H1 (cell line): ENCODE measurements at regions not wholly inside any gene's neighbourhood (a gene's known extent, or its start where the extent isn't known, plus 50 kb on each side); places are given as distances from the start of the nearest gene placed in this dataset.

Experiments used
- CTCF ChIA-PET: fragments of 300-600 bp; sonication (Branson Sonifier 250); formaldehyde crosslinking; loops from one replicate; lab custom pipeline; 2021; ENCODE audit not compliant: partially characterized antibody; lab: Charles Lee
- POLR2A ChIA-PET: fragments of 300-600 bp; sonication (Branson Sonifier 250); formaldehyde crosslinking; loops from one replicate; lab custom pipeline; 2021; ENCODE audit warnings: inconsistent platforms; ENCODE audit not compliant: partially characterized antibody; lab: Charles Lee
- DNase-seq, 2 experiments: peaks; one replicate each; pipeline versions ENCODE4 v3.0.0 to v3.0.0-alpha.2; 2010 to 2022; ENCODE audit warnings: low spot score in 2 of 2, low read depth in 1 of 2, mixed read lengths in 1 of 2
- FAIRE-seq: peaks from 2 replicates; lab custom pipeline; 2011; peaks lifted over from hg19 to GRCh38; lab: Jason Lieb, UNC
- H2AFZ ChIP-seq: 2 replicates; pipeline ENCODE4 v1.8.1; 2012; ENCODE audit warnings: low read length, inconsistent platforms
- H2AK5ac ChIP-seq: 2 replicates; pipeline ENCODE4 v1.6.1; 2013; ENCODE audit warnings: low read depth, low read length
- H2BK120ac ChIP-seq: replicated peaks from 2 replicates; pipeline ENCODE3; 2013; ENCODE audit warnings: low read depth, low read length, inconsistent platforms
- H2BK12ac ChIP-seq: 2 replicates; pipeline ENCODE4 v1.6.1; 2013; ENCODE audit warnings: low read depth, low read length
- H2BK15ac ChIP-seq: 2 replicates; pipeline ENCODE4 v1.6.1; 2013; ENCODE audit warnings: low read length
- H2BK20ac ChIP-seq: 2 replicates; pipeline ENCODE4 v1.6.1; 2013; ENCODE audit warnings: low read length
- H2BK5ac ChIP-seq: 2 replicates; pipeline ENCODE4 v1.6.1; 2013; ENCODE audit warnings: low read depth, low read length
- H3K14ac ChIP-seq: 2 replicates; pipeline ENCODE4 v1.6.1; 2013; ENCODE audit warnings: inconsistent platforms; ENCODE audit not compliant: insufficient read length
- H3K18ac ChIP-seq: 2 replicates; pipeline ENCODE4 v1.6.1; 2013; ENCODE audit warnings: low read length; ENCODE audit errors: extremely low read depth
- H3K23ac ChIP-seq: 2 replicates; pipeline ENCODE4 v1.6.1; 2013; ENCODE audit warnings: inconsistent platforms; ENCODE audit not compliant: insufficient read length
- H3K23me2 ChIP-seq: 2 replicates; pipeline ENCODE4 v1.6.1; 2013; ENCODE audit warnings: low read depth, low read length
- H3K27ac ChIP-seq: 2 replicates; pipeline ENCODE4 v1.6.1; 2011; ENCODE audit warnings: low read depth, low read length, inconsistent platforms
- H3K27me3 ChIP-seq, 4 experiments: replicated peaks in 1 of 4; 1 replicate in 1 of 4; 2 replicates in 3 of 4; pipeline versions ENCODE4 v1.6.1 to v1.8.1; 2011 to 2013; ENCODE audit warnings: low read length in 3 of 4, mild to moderate bottlenecking in 3 of 4, inconsistent platforms in 2 of 4, mixed read lengths in 2 of 4, moderate library complexity in 1 of 4; ENCODE audit not compliant: control insufficient read depth in 3 of 4, insufficient read depth in 3 of 4; ENCODE audit errors: extremely low read depth in 1 of 4
- H3K36me3 ChIP-seq, 4 experiments: 2 replicates each; pipeline versions ENCODE4 v1.6.1 to v1.8.1; 2011 to 2013; ENCODE audit warnings: mild to moderate bottlenecking in 4 of 4, low read length in 3 of 4, moderate library complexity in 2 of 4, control low read depth in 1 of 4, inconsistent platforms in 1 of 4; ENCODE audit not compliant: insufficient read depth in 4 of 4, control insufficient read depth in 2 of 4
- H3K4ac ChIP-seq: replicated peaks from 2 replicates; pipeline ENCODE3; 2013; ENCODE audit warnings: low read length, low read depth, mixed read lengths, inconsistent platforms; ENCODE audit not compliant: insufficient read length
- H3K4me1 ChIP-seq, 4 experiments: replicated peaks in 1 of 4; 1 replicate in 1 of 4; 2 replicates in 3 of 4; pipeline versions ENCODE4 v1.6.1 to v1.8.1; 2011 to 2013; ENCODE audit warnings: low read length in 3 of 4, inconsistent platforms in 2 of 4, mixed read lengths in 1 of 4; ENCODE audit not compliant: insufficient read depth in 4 of 4, control insufficient read depth in 3 of 4
- H3K4me2 ChIP-seq, 2 experiments: 2 replicates each; pipeline versions ENCODE4 v1.6.1 to v1.8.1; 2011 to 2013; ENCODE audit warnings: low read depth in 2 of 2, low read length in 2 of 2, control low read depth in 1 of 2, inconsistent platforms in 1 of 2, mild to moderate bottlenecking in 1 of 2; ENCODE audit not compliant: insufficient read depth in 1 of 2
- H3K4me3 ChIP-seq, 4 experiments: fragments of 200-600, 300-600 bp in 1 of 4; sonication (generic), shearing (Covaris generic), sonication (Bioruptor Twin) in 1 of 4; 2 replicates each; pipeline versions ENCODE4 v1.5.1 to v1.8.1; 2011 to 2016; ENCODE audit warnings: low read length in 4 of 4, low read depth in 3 of 4, control low read depth in 2 of 4, inconsistent platforms in 2 of 4, mild to moderate bottlenecking in 2 of 4, mixed read lengths in 1 of 4, moderate library complexity in 1 of 4; ENCODE audit not compliant: insufficient read depth in 2 of 4; ENCODE audit errors: extremely low read depth in 1 of 4
- H3K56ac ChIP-seq: replicated peaks from 2 replicates; pipeline ENCODE3; 2013; ENCODE audit warnings: low read depth, mild to moderate bottlenecking, mixed read lengths, low read length, inconsistent platforms; ENCODE audit not compliant: insufficient read length
- H3K79me1 ChIP-seq: 2 replicates; pipeline ENCODE4 v1.6.1; 2013; ENCODE audit warnings: low read depth, low read length, control low read depth
- H3K79me2 ChIP-seq, 2 experiments: 2 replicates each; pipeline versions ENCODE4 v1.6.1 to v1.8.1; 2012 to 2013; ENCODE audit warnings: low read length in 2 of 2, mild to moderate bottlenecking in 2 of 2, inconsistent platforms in 1 of 2; ENCODE audit not compliant: insufficient read depth in 2 of 2, control insufficient read depth in 1 of 2
- H3K9ac ChIP-seq, 4 experiments: replicated peaks in 1 of 4; 1 replicate in 1 of 4; 2 replicates in 3 of 4; pipeline versions ENCODE4 v1.6.1 to v1.8.1; 2011 to 2013; ENCODE audit warnings: low read depth in 3 of 4, low read length in 3 of 4, control low read depth in 2 of 4, mild to moderate bottlenecking in 2 of 4, moderate library complexity in 2 of 4, inconsistent platforms in 1 of 4; ENCODE audit errors: extremely low read depth in 1 of 4
- H3K9me3 ChIP-seq, 2 experiments: 2 replicates each; pipeline versions ENCODE4 v1.6.1 to v1.8.1; 2012 to 2013; ENCODE audit warnings: mild to moderate bottlenecking in 2 of 2, moderate library complexity in 2 of 2, control low read depth in 1 of 2, inconsistent platforms in 1 of 2, low read depth in 1 of 2, low read length in 1 of 2, mixed read lengths in 1 of 2; ENCODE audit not compliant: insufficient read depth in 2 of 2
- H4K20me1 ChIP-seq, 2 experiments: replicated peaks in 1 of 2; 2 replicates each; pipeline versions ENCODE3 to v1.8.1; 2011 to 2013; ENCODE audit warnings: inconsistent platforms in 2 of 2, low read length in 2 of 2, mild to moderate bottlenecking in 1 of 2; ENCODE audit not compliant: insufficient read depth in 2 of 2, control insufficient read depth in 1 of 2
- H4K5ac ChIP-seq: 2 replicates; pipeline ENCODE4 v1.6.1; 2013; ENCODE audit warnings: low read length, low read depth, mixed read lengths, inconsistent platforms; ENCODE audit not compliant: insufficient read length
- H4K8ac ChIP-seq: 2 replicates; pipeline ENCODE4 v1.8.0; 2013; ENCODE audit warnings: mild to moderate bottlenecking, moderate library complexity, low read length, inconsistent platforms; ENCODE audit not compliant: insufficient read depth; ENCODE audit errors: extremely low read depth
- H4K91ac ChIP-seq: replicated peaks from 2 replicates; pipeline ENCODE3; 2013; ENCODE audit warnings: low read length, mixed read lengths, inconsistent platforms; ENCODE audit not compliant: insufficient read length
- FOSL1 ChIP-seq: IDR thresholded peaks from 2 replicates; pipeline ENCODE4 v1.6.1; 2011; ENCODE audit warnings: mild to moderate bottlenecking, low read depth, low read length, moderate library complexity; ENCODE audit not compliant: insufficient read depth
- KDM4A ChIP-seq: IDR thresholded peaks from one replicate; pipeline ENCODE4 v1.7.1; 2012; ENCODE audit warnings: low read depth, mild to moderate bottlenecking, moderate library complexity, low read length, inconsistent platforms; ENCODE audit not compliant: severe bottlenecking
- KDM5A ChIP-seq: fragments of 200-600 bp; IDR thresholded peaks from 2 replicates; pipeline ENCODE4 v1.7.1; 2012; ENCODE audit warnings: mild to moderate bottlenecking, low read length, inconsistent platforms, mixed read lengths
- RAD21 ChIP-seq, 2 experiments: IDR thresholded peaks in 1 of 2; conservative IDR thresholded peaks in 1 of 2; 2 replicates each; pipeline ENCODE4 v1.6.1; 2011; ENCODE audit warnings: low read depth in 2 of 2, low read length in 2 of 2, improper control_type of control experiment in 1 of 2, inconsistent platforms in 1 of 2, mild to moderate bottlenecking in 1 of 2, moderate library complexity in 1 of 2
- SP1 ChIP-seq: IDR thresholded peaks from 2 replicates; pipeline ENCODE4 v1.6.1; 2011; ENCODE audit warnings: low read depth, low read length
- WGBS, 2 experiments: shearing (Covaris generic) in 1 of 2; methylation state at CpG; one replicate each; pipeline versions ENCODE4 v1.1.6 to v1.1.7; 2013 to 2015; ENCODE audit warnings: low lambda C conversion rate in 2 of 2, mixed read lengths in 2 of 2, inconsistent platforms in 1 of 2, low coverage in 1 of 2, missing lambda C conversion rate in 1 of 2; ENCODE audit not compliant: insufficient replicate concordance in 2 of 2, insufficient coverage in 1 of 2, insufficient read length in 1 of 2; ENCODE audit errors: extremely low coverage in 1 of 2, missing lambda C conversion rate in 1 of 2; 5-methylcytosine and 5-hydroxymethylcytosine counted together
- TF ChIP-seq, protein P1 (sequence below): IDR thresholded peaks from 2 replicates; pipeline ENCODE4 v1.6.1; 2011; ENCODE audit warnings: low read depth, mild to moderate bottlenecking, low read length; ENCODE audit not compliant: insufficient read depth

- no peak overlapping the region for H4K91ac ChIP-seq
- H3K18ac ChIP-seq = no peak overlapping the region
- no peak overlapping the region for H4K5ac ChIP-seq
- no peak overlapping the region for H2BK20ac ChIP-seq
- H3K79me2 ChIP-seq = no peaks in the 10 kb centered on the region
- H4K20me1 ChIP-seq = no peaks in the 10 kb centered on the region
- no peak overlapping the region for H2BK12ac ChIP-seq
- no peak overlapping the region for H2AFZ ChIP-seq
- H2BK5ac ChIP-seq = no peak overlapping the region
- H3K27me3 ChIP-seq = peaks cover 2 to 33% (median 27%) of the 10 kb centered on the region in 4 experiments
- no peak overlapping the region for H3K9ac ChIP-seq
- H3K23ac ChIP-seq = no peak overlapping the region
- peak overlapping the region; percentile 81 for H3K4me2 ChIP-seq
- H3K79me1 ChIP-seq = no peaks in the 10 kb centered on the region
- H3K36me3 ChIP-seq = no peaks in the 10 kb centered on the region
- 14% methylated on average over 27 of the region's 27 CpGs; no CpG with 5 or more reads in 1 of the 2 experiments for WGBS, 2 experiments
- ChIA-PET POLR2A (interaction anchor here (0.6 to 1.6 kb wide), 4 partner anchors 67 to 532 kb away, joined by 3 read pairs; a partner anchor contains a TSS), CTCF (interaction anchor here (0.6 to 2.0 kb wide), 7 partner anchors 10 to 385 kb away, joined by 3 to 5 read pairs (median 4); no protein-coding TSS in a partner anchor)
- FAIRE-seq = no peak
- no peak overlapping the region for H3K56ac ChIP-seq
- TF ChIP-seq KDM4A (peak; percentile 28), RAD21 (IDR thresholded peaks at IDR 0.05 in 1 of 2, conservative IDR thresholded peaks at IDR 0.05 in 1 of 2; ENCODE audit: low read depth in 2 of 2, low read length in 2 of 2) (no peak), FOSL1 (no peak), KDM5A (no peak), SP1 (no peak)
- TF ChIP-seq, protein P1, sequence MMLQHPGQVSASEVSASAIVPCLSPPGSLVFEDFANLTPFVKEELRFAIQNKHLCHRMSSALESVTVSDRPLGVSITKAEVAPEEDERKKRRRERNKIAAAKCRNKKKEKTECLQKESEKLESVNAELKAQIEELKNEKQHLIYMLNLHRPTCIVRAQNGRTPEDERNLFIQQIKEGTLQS = no peak
- H3K9me3 ChIP-seq = no peaks in the 10 kb centered on the region
- H3K4ac ChIP-seq = no peak overlapping the region
- no peak overlapping the region for H2AK5ac ChIP-seq
- peaks cover 16% of the 10 kb centered on the region; the same call in 1 of the 2 replicates for H3K23me2 ChIP-seq
- no peak overlapping the region for H3K14ac ChIP-seq
- DNase-seq = no peak
- H3K4me3 ChIP-seq = peak overlapping the region; percentile 62 to 73 (median 71); a peak in 7 of 8 replicates
- no peak overlapping the region for H2BK120ac ChIP-seq
- H2BK15ac ChIP-seq = no peak overlapping the region
- H3K4me1 ChIP-seq = peaks cover 0 to 4% (median 0%) of the 10 kb centered on the region in 4 experiments; a peak in 2 of 7 replicates
- H4K8ac ChIP-seq = no peak overlapping the region
- no peak overlapping the region for H3K27ac ChIP-seq
These were observed 206.5 kb upstream of the ZNF184 start for GRCh38 chr6:27679308-27679963.
